Liver (tissue), 1 donor: ENCODE measurements at regions not wholly inside any gene's neighbourhood (a gene's known extent, or its start where the extent isn't known, plus 50 kb on each side); places are given as distances from the start of the nearest gene placed in this dataset.

Source experiments
- ATF3 ChIP-seq: IDR thresholded peaks from 2 replicates; pipeline ENCODE4 v1.6.1; 2016; ENCODE audit warnings: antibody characterized with exemption
- NR2F2 ChIP-seq: IDR thresholded peaks from 2 replicates; pipeline ENCODE4 v1.6.1; 2016; ENCODE audit warnings: antibody characterized with exemption
- TAF1 ChIP-seq: conservative IDR thresholded peaks from 2 replicates; pipeline ENCODE4 v1.6.1; 2016; ENCODE audit warnings: antibody characterized with exemption, mild to moderate bottlenecking
- donor health status: healthy.

GRCh38 chr9:18296702-18297055 is 177.3 kb upstream of the ADAMTSL1 start:
- TF ChIP-seq TAF1, result no peak
- TF ChIP-seq NR2F2, result no peak
- TF ChIP-seq ATF3, result no peak
